Activated CD4-positive, alpha-beta T cell treated with anti-CD3 and anti-CD28 coated beads, Interleukin-2, amount 50 U/mL, for 16 hours (primary cell): ENCODE measurements at regions not wholly inside any gene's neighbourhood (a gene's known extent, or its start where the extent isn't known, plus 50 kb on each side); places are given as distances from the start of the nearest gene placed in this dataset.

Source experiments
- DNase-seq: peaks from one replicate; pipeline ENCODE4 v3.0.0-alpha.2; 2020

DNA sequence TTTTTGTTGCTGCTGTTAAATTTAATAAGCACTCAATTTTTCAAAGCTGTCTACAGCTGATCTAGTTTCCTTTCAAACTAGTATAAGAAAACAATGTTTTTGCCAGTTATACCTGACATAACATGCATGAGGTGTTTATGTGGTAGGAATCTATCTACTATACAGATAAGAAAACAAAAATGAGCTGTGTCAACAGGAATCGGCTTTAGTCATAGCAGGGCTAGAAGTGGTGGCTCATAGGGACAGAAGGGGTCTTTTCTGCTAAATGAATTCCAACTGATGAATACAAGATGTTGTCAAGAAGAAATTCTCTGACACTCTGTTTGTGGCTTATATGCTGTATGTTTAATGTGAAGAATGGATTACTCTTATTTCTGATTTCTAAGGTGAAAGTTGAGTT, 55.7 kb upstream of the CLNK start:
- DNase-seq = no peak

GRCh38 chr4:10738826-10739489, 54.4 kb upstream of the CLNK start:
- no peak for DNase-seq

- no peak for DNase-seq
Measured at GRCh38 chr4:10737337-10737736, 52.8 kb upstream of the CLNK start.

GRCh38 chr4:10736895-10737294, 52.3 kb upstream of the CLNK start:
- DNase-seq = no peak

- DNase-seq = no peak
Measured at GRCh38 chr4:10736266-10736665, 51.7 kb upstream of the CLNK start.

DNA sequence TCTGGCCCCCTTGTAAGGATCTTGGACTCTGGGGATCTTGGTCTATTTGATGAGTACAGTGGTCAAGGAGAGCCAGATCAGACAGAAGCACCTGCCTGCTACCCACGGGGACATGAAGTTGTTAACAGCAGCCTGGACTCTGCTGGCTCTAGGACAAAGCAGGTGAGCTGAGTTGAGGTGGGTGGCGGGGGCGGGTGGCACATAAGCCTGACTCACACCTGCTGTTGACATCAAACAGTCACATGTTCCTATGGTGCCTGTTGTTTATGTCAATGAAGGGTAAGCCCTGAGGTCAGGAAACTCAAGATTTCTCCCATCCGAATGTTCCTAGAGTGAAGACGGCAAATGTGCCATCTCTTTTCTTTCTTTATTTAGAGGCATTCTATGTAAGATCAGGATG, 50.1 kb upstream of the CLNK start:
- DNase-seq = no peak
